DMS114 treated with DMSO at 0.1 percent for 48 hours (cell line): ENCODE measurements at regions not wholly inside any gene's neighbourhood (a gene's known extent, or its start where the extent isn't known, plus 50 kb on each side); places are given as distances from the start of the nearest gene placed in this dataset.

Source experiments
- DNase-seq: peaks from one replicate; lab custom pipeline; 2025; ENCODE audit not compliant: unreplicated experiment; lab: John Stamatoyannopoulos, UW

DNA sequence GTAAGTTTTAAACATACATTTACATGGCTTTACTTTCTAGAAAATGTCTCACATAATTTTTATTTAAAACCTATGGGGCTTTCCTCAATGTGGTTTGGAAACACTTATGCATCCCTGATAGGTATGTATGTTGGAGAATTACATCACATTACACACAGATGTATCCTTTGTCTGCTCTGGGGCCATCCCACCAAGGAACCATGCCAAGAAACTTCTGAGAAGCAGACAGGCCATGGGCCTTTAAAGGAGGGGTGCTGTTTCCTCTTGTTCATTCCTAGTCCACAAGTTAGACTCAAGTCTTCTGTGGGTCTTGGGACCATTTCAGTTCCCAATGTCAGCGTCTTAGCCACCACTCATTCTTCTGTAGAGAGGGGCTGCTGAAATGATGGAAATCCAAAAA lies 162.0 kb upstream of the SETBP1 start:
- no peak for DNase-seq

DNA sequence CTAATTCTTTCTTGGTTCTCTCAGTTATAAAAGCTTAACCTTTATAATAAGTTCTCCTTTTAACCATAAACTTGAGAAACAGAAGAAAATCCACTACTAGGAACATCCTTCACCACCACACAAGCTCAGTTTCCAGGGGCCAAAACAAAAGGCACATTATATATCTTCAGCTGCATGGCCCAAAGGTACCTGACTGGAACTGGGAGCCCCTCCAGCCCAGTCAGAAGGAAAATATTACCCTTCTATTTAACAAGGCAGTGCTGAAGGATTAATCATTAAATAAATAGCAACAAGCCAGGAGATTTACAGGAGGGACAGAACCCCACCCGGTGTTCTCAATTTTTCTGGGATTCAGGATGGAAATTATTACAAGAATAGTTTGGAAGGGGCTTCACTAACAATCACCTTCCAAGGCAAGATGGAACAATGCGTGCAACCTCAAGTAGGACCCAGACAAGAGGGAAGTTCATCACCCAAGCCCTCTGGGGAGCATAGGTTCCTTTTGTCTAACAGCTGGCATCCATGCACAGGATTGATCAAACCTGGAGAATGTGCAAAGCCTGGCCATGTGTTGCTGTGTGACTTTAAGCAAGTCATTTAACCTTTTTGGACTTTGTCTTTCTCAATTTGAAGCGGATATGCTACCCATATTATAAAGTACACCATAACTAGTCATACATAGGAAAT lies 159.6 kb upstream of the SETBP1 start:
- no peak for DNase-seq

DNA sequence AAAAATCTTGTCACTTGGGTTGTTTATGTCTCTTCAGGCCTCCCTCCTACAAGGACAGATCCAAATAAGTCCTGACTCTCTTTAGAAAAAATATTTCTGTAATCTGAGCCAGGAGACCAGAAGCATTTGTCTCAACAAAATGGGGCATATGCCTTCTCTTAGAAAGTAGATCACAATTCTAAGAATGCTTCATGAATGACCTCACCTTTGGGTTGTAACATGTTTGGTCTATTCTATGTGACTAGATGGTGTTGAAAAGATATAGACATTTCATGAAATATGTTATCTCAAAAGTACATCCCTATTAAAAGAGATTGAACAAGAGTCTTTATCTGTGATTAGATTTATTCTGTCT lies 159.0 kb upstream of the SETBP1 start:
- DNase-seq, result no peak

DNA sequence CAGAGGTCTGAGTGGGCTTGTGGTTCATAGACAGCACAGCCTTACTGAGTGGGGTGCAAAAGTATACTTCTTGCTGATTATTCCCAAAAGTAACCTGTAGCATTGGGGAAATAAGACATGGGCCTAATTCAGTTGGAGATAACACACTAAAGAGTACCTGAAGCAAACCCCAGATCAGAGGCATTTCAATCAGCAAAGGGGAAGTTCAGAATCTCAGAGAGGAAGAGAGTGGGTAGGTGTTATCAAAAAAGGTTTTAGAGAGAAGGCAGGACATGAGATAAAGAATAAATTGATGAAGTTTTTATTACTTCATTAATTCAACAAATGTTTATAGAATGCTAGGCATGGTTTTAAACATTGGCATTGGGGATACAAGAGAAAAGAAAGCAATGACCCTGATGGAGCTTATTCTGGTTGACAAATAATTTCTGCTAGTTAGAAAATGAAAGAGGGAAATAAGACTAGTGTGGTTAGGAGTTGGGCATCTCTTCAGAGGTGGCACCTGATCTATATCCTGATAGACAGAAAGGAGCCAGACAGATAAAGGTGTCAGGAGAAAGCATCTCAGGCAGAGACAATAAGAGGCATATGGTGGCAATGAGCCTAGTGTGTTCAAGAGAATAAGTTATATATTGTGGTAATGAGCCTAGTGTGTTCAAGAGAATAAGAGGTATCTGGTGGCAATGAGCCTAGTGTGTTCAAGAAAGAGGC lies 153.8 kb upstream of the SETBP1 start:
- no peak for DNase-seq

DNA sequence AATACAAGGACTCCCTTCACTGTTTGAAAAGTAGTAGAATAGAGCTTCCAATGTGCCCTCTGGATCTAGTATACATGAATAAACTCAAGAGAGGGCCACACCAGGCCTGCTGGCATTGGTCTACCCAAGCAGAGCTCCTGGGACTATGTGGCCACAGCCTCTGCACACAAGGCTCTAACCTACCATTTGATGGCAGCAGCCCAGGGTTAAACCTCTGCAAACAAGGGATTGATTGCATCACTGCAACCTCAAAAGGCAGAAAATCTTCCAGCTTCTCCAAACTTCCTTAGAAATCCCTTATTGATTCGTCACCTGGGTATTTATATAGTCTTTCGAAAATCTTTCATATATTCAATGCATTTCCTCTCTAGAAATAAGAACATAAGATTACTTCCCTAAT lies 147.6 kb upstream of the SETBP1 start:
- no peak for DNase-seq

DNA sequence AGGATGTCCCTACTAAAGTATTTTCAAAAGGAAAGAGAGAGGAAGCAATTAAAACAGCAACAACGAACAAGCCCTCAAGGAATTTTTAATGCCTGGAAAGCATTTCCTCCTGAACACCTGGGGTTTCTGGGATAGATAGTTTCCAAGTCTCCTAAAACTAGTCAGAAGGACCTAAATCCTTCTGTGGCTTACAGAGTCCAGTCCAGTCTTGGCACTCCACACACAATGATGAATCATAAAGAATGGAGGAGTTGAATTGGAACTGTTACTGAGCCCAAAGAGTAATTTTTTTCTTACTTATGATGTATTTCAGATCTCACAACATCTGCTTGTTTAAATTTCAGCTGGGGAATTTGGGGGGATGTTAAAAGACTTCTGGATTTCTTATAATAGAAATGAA lies 144.6 kb upstream of the SETBP1 start:
- no peak for DNase-seq

DNA sequence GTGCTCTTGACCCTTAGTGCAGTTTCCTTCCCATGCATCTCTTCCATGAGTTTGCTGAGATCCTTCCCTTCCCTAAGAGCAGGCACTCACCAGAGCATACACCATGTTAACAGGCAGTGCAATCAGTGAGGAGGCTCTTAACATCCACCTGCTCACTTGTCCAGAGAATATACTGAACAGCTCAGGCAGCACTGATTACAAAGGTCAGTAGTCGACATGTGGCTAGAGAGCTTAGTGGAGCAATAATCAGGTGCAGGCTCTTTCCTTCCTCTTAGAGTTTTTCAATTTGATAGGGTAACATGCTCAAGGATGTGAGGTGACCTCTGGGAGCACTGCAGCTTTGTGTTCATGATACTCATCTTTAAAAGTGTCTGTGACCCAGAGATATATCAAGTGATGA lies 144.1 kb upstream of the SETBP1 start:
- no peak for DNase-seq

DNA sequence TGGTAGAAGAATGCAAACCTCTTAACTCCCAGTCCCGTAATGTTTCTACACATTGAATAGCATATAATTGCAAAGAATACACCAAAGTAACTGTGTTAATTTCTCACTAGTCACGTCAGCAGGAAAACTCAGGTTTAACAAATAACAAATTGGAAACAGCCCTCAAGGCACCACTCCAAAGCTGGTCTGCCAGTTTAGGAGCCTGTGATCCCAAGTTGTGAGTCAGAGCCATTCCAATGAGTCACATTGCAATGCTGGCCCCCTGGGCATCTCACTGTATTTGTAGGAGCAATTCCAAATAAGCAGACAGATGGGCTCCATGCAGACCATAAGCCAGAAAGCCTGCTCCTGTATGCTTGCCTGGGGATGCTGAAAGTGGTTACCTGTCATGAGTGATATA lies 143.2 kb upstream of the SETBP1 start:
- no peak for DNase-seq

DNA sequence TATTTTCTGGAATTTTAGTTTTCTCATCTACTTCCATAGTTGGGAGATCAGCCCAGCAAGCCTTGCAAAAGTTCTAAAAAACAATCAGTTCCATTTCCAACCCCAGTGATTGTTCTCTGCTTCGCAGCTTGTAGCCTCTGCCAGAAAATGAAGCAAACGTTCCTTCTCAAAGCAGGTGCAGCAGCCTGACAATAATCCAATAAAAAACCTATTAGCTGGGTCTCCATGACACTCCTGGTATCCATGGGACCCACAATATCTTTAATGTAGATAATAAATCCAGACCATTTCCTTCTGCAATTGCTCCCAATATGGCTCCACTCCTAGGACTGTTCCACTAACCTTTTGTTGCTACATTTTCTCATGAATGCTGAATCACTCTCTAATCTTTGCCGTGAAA lies 140.8 kb upstream of the SETBP1 start:
- DNase-seq, result no peak

DNA sequence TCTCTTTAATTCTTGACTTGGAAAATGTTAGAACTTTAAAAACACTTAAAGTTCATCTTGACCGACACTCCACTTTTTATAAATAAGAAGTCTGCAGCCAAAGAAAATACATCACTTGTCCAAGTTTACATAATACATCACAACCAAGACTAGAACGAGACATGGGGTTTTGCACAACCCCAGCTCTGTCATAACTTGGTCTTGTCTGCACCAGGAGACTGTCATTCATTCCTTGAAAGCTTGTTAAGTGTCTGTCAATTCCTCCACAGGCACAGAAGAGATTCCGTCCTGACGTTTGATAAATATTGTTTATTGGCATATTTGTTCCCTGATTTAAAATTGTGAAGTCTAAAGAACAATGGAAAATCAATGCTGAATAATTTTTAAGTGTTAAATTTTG lies 139.5 kb upstream of the SETBP1 start:
- no peak for DNase-seq

DNA sequence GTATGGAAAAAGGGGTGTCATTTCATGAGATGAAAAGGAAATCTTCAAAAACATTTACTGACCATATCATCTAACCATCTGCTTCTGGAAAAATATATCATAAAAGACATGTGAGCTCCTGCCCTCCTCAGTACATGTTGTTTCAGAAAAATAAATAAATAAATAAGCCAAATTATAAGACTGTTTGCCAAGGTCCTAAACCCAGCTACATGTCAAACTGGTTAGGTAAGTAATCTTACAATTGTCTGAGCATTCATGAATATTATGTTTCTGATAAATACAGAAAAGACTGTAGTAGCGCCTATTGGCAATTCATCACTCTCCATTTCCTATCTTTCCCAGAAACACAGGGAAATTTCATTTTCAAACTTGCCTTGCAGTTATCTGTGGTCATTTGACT lies 138.9 kb upstream of the SETBP1 start:
- DNase-seq, result no peak

DNA sequence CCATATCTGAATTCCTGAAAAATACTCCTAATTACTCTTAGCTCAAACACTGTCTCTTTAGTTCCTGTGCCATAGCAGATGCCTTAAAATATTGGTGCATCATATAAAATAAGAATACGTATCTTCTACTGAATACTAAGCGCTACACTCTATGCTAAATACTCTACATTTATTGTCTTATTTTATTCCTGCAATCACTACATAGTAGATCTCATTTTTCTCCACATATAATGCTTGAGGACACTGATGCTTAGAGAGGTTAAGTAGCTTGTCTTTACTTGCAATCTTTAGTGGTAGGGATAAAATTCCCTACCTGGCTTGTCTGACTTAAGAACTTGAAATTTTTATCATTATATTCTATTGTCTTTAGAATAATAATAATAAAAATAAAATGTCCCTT lies 137.3 kb upstream of the SETBP1 start:
- DNase-seq, result no peak

DNA sequence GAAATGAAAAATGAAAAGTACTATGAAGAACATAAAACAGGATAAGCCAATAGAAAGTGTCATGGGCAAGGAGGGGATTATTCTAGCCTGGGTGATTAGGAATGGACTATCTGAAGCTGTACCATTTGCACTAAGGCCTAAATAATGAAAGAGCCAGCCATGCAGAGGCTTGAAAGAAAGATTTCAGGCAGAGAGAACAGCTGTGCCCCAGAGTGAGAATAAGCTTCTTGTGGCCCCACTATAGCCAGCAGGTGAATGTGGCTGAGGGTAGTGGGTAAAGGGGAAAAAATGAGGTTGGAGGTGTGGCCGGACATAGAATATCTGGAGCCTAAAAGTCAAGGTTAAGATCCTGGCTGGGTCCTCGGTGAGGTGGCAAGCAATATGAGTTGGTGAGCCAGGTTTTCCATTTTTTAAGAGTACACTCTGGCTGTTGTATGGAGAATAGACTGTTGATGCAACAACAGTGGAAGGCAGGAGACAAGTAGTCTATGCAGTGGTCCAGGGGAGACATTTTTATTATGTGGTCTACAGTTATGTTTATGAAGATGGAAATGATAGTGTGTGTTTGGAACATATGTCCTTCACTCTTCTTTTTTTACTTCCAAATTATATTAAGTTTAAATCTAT lies 135.2 kb upstream of the SETBP1 start:
- no peak for DNase-seq

DNA sequence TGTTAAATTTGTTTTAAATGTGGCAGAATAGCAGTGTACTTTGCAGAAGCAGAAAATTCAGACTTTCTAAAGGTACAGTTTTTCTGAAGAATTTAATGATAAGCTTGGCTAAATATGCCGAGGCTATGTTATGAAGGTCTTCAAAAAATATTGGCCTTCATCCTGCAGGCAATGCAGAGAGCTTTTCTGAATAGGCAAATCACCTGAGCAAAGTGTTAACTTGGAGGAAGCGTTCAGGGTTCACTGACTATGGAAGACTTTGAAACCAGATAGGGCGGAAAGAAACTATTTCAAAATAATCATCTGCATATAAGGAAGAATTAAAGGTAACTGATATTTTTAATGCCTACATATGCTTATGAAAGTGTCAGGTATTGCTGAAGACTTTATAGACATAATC lies 133.7 kb upstream of the SETBP1 start:
- no peak for DNase-seq

DNA sequence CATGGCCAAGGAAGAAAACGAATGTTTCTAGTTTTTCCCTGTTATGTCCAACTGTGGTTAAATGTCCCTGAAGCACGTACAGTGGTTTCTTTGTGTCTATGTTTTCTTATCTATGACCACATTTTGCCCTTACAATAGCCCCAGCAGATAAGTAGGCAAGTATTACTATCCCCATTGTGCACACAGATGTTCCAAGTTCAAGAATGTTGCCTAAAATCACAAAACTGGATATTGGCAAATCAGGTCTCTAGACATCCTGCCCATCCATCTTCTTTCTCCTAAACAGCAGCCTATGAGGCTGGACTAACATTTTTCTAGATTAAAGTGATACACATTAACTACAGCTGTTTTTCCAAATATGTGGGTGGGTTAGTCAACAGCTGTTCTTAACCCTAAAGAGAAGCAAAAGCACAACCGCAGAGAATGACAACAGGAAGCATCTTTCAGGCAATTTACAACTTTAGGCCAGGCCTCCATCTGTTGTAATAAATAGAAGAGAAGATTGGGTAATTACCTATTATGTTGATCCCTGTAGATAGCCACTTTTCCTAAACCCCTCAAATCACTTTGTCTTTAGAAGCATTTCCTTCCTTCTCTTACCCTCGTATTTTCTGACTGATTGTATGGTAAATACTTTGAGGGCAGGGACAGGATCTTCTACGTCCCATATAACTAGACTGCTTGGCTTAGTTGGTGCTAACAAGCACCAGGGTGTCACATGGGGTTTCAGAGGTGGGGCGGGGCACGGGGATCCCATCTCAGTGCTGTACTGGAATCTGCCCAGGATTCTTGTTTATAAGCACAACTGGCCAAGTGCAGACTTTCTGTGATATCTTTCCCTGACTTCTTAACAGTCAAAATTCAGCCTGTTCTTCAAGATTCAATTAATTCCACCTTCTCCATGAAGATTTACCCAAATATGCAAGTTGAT lies 132.1 kb upstream of the SETBP1 start:
- no peak for DNase-seq

DNA sequence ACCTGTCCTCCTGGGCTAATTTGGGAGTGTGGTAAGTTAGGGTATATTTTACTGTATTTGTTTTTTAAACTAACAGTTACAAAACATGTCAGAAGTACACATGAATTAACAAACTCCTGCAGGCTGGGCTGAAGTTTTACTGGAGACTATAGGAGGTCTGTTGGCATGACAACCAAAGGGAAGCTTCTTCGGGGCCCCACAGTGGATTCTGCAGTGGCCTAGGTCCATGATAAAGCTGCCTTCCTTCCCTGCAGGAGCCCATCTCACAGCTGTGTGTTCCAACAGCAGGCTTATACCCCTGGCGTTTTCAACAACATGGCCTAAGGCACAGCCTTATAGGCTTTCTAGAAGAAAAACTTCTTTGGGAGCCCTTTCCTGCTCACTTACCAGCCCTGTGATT lies 128.0 kb upstream of the SETBP1 start:
- DNase-seq, result no peak

DNA sequence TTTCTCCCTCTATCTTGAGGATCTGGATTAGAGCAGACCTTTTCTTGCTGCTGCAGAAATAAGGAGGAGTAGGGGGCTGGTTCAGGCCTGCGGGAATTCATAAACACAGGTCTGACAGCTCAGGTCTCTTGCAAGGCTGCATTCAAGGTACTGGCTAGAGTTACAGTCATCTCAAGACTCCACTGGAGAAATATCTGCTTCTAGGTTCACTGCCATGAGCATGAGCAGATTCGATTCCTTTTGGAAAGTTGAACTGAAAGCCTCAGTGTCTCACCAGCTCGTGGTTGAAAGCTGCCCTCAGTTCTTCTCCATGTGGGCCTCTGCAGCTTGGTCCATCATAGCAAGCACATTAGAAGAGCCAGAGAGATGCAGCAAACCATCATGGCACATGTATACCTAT lies 124.4 kb upstream of the SETBP1 start:
- DNase-seq, result no peak

DNA sequence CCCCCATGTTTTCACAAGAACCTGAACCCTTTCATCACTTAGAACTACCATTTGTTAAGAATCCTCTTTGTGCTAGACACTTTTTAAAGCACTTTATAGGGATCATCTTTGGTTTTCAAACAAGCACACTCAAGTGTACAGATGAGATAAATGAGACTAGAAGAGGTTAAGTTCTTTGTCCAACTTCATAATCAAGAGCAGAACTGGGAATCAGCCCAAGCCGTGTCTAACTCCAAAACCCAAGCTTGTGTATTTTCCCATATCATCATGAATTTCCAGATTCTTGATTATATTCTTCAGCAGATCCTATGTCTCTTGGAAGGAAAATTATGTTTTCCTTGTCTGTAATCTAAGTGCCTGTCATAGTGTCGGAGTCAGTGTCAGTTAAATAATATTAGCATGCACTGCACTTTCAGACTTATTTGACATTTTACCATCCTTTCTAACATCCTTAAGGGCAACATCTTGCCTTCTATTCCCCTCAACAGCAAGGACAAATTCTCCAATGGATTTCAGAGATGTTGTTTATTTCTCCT lies 123.0 kb upstream of the SETBP1 start:
- DNase-seq, result no peak

DNA sequence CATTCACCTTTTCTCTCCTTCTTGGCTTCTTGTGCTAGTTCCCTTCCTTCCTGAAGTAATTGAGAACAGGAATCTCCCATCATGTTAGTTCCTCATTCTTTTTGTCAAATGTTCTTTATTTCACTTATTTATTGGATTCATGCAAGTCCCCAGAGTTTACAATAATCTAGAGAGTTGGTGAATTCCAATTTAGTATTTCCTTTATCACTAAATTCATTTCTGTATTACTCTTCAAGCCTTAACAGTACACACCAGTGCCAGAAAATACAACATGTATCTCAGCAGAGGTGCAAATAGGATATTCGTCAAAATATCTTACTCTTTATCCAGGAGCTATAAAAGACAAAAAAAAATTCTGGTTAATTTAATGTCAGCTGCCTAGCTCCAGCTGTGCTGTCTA lies 121.9 kb upstream of the SETBP1 start:
- no peak for DNase-seq

DNA sequence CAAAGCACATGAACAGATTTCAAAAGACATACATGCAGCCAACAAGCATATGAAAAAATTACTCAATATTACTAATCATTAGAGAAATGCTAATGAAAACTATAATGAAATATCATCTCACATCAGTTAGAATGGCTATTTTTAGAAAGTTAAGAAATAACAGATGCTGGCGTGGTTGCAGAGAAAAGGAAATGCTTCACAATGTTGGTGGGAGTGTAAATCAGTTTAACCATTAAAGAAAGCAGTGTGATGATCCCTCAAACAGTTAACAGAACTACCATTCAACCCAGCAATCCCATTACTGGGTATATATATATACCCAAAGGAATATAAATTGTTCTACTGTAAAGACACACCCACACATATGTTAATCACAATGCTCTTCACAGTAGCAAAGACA lies 117.7 kb upstream of the SETBP1 start:
- no peak for DNase-seq

DNA sequence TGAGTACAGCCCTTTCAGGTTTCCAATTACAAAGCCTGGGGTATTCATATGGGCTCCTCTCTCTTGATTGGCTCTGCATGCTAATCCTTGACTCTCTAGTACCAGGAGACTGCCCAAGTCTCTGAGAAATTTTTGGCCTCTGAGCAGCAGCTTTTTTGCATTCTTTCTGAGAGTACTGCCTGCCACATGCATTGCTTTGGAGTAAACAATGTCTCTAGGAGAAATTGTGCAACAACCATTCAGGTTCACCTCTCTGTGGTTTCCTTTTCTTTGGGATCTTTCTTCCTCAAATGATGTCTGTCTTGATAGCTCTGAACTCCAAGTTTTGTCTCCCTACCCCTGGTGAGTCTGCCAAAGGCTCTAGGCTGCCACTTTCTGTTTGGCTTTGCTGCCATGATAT lies 115.8 kb upstream of the SETBP1 start:
- DNase-seq, result no peak
